Effector memory CD4-positive, alpha-beta T cell (primary cell): ENCODE measurements at regions not wholly inside any gene's neighbourhood (a gene's known extent, or its start where the extent isn't known, plus 50 kb on each side); places are given as distances from the start of the nearest gene placed in this dataset.

ENCODE experiments used
- DNase-seq, 3 donors: peaks; one replicate each; pipeline ENCODE4 v3.0.0-alpha.2; 2020
- H3K27ac ChIP-seq: 2 replicates; pipeline ENCODE4 v1.7.0; 2013; ENCODE audit warnings: mild to moderate bottlenecking, low read length, moderate library complexity; ENCODE audit not compliant: insufficient read depth, poor library complexity, severe bottlenecking
- H3K27me3 ChIP-seq: replicated peaks from 2 replicates; pipeline ENCODE4 v1.7.0; 2013; ENCODE audit warnings: mild to moderate bottlenecking, low read length; ENCODE audit not compliant: insufficient read depth, control insufficient read depth, poor library complexity, severe bottlenecking
- H3K36me3 ChIP-seq: 2 replicates; pipeline ENCODE4 v1.7.0; 2013; ENCODE audit warnings: mild to moderate bottlenecking, low read length, moderate library complexity; ENCODE audit not compliant: control insufficient read depth, insufficient read depth
- H3K4me1 ChIP-seq: 2 replicates; pipeline ENCODE4 v1.7.0; 2013; ENCODE audit warnings: low read length, mild to moderate bottlenecking; ENCODE audit not compliant: control insufficient read depth, insufficient read depth, poor library complexity, severe bottlenecking
- H3K4me3 ChIP-seq: 2 replicates; pipeline ENCODE4 v1.7.0; 2013; ENCODE audit warnings: low read length, low read depth, mild to moderate bottlenecking; ENCODE audit not compliant: insufficient read depth, poor library complexity, severe bottlenecking
- H3K9me3 ChIP-seq: 2 replicates; pipeline ENCODE4 v1.7.0; 2013; ENCODE audit warnings: mild to moderate bottlenecking, low read length, moderate library complexity; ENCODE audit not compliant: control insufficient read depth

- no peak overlapping the region for H3K4me3 ChIP-seq
- DNase-seq = no peak
- H3K9me3 ChIP-seq = no peaks in the 10 kb centered on the region
- H3K27ac ChIP-seq = no peak overlapping the region
- H3K4me1 ChIP-seq = peaks cover 6% of the 10 kb centered on the region
- H3K36me3 ChIP-seq = no peaks in the 10 kb centered on the region
- no peaks in the 10 kb centered on the region for H3K27me3 ChIP-seq
Observed at GRCh38 chr9:91156451-91157234, 205.1 kb downstream of the AUH start.

DNA sequence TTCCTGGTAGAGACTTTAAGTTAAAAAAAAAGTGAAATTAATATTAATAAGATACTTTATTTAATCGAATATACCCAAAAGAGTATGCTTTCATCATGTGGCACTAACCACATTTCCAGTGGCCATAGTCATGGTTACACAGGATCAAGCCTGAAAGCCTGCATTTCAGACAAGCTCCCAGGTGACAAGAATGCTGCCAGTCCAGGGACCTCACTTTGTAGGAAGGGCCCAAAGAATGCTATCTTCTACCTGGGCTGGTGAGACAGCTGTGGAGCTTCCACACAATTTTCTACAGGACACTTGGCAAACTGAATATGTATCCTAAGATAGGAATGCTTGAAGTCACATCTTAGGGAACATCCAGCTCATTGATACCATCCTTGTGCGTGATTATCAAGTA is 203.8 kb downstream of the AUH start:
- no peaks in the 10 kb centered on the region for H3K36me3 ChIP-seq
- DNase-seq = no peak
- no peaks in the 10 kb centered on the region for H3K27me3 ChIP-seq
- H3K4me3 ChIP-seq = no peak overlapping the region
- peaks cover 13% of the 10 kb centered on the region for H3K4me1 ChIP-seq
- no peak overlapping the region for H3K27ac ChIP-seq
- no peaks in the 10 kb centered on the region for H3K9me3 ChIP-seq

- H3K9me3 ChIP-seq = no peaks in the 10 kb centered on the region
- H3K4me3 ChIP-seq = no peak overlapping the region
- H3K27me3 ChIP-seq = no peaks in the 10 kb centered on the region
- DNase-seq = no peak
- H3K36me3 ChIP-seq = no peaks in the 10 kb centered on the region
- H3K27ac ChIP-seq = no peak overlapping the region
- peaks cover 16% of the 10 kb centered on the region for H3K4me1 ChIP-seq
Observed at GRCh38 chr9:91158286-91158685, 203.4 kb downstream of the AUH start.

DNA sequence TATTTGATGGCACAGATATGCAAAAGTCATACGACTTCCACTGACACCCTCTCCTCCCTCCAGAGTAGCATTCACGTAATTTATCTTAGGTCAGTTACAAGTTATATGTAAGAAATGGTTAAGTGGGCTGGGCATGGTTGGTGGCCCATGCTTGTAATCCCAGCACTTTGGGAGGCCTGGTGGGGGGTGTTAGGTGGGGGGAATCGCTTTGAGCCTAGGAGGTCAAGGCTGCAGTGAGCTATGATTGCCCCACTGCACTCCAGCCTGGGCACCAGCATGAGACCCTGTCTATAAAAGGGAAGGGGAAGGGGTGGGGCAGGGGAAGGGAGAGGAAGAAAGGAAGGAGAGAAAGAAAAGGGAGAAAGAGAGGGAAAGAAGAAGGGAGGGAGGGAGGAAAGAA is 202.8 kb downstream of the AUH start:
- H3K9me3 ChIP-seq = no peaks in the 10 kb centered on the region
- DNase-seq = no peak
- no peaks in the 10 kb centered on the region for H3K27me3 ChIP-seq
- peaks cover 20% of the 10 kb centered on the region for H3K4me1 ChIP-seq
- H3K36me3 ChIP-seq = no peaks in the 10 kb centered on the region
- H3K27ac ChIP-seq = no peak overlapping the region
- H3K4me3 ChIP-seq = no peak overlapping the region

DNA sequence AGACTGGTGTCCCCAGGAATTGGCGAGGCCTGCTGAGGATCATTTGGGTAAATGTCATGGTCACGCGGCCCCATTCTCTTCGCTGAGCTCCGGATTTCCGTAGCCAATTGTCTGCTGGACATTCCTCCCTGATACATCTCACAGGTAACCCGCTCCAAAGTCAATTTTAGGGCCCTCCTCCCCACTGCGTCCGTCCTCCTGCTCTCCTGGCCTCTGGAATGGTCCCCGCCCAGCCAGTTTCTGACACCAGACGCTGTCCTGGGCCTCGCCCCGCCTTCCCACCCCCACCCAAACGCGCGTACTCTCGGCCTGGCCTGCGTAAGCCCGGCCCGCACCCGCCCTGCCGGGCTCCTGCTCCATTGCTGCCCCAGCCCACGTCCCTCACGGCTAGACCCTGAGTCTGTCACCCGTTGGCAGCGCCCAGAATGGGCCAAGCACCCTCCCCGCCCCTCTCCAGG is 202.0 kb downstream of the AUH start:
- Histone ChIP-seq H3K36me3 (no peaks in the 10 kb centered on the region), H3K27me3 (no peaks in the 10 kb centered on the region), H3K4me1 (peaks cover 27% of the 10 kb centered on the region), H3K27ac (no peak overlapping the region), H3K4me3 (no peak overlapping the region), H3K9me3 (no peaks in the 10 kb centered on the region)
- DNase-seq = no peak

GRCh38 chr9:91160181-91160580 is 201.5 kb downstream of the AUH start:
- H3K36me3 ChIP-seq = no peaks in the 10 kb centered on the region
- H3K4me3 ChIP-seq = no peak overlapping the region
- H3K9me3 ChIP-seq = no peaks in the 10 kb centered on the region
- H3K27ac ChIP-seq = no peak overlapping the region
- H3K27me3 ChIP-seq = no peaks in the 10 kb centered on the region
- H3K4me1 ChIP-seq = peaks cover 32% of the 10 kb centered on the region
- DNase-seq = no peak

DNA sequence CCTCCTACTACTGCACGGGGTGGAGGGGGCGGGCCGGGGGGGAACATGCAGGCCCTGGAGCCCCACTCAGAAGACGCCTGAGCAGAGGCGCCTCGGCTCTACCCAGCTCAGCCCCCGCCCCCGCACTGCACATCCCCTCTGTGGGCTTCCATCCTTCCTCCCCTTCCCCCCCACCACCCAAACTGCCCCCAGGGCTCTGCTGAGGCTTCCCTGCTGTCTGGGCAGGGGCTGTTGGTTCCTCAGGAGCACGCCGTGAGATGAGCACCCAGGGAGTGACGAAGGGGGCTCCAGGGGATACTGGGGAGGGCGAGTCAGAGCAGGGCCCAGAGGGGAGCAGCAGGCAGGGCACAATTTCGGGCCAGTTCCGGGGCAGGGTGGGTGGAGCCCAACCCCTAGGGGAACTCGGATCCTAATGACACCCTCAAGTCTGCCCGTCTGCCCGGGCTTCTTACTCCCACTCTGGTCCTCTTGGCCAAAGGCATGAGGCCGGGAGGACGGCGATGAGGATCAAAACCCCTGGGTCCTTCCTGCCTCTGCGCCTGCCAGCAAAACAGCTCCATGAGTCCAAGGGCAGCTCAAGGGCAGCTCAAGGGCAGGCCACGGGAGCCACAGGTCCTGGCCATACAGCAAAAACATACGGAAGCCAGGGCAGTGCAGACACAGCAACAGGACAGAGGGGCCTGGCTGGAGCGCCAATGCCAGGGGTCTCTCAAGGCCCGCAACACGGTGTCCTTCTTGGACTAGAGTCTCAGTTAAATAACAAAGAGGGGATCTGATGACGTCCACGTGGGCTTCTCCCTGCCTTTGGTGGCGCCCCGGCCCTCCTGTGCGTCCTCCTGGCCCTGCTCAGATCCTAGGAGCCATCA is 200.9 kb downstream of the AUH start:
- H3K27ac ChIP-seq = no peak overlapping the region
- DNase-seq = no peak
- H3K4me3 ChIP-seq = no peak overlapping the region
- peaks cover 34% of the 10 kb centered on the region for H3K4me1 ChIP-seq
- H3K36me3 ChIP-seq = no peaks in the 10 kb centered on the region
- H3K27me3 ChIP-seq = no peaks in the 10 kb centered on the region
- no peaks in the 10 kb centered on the region for H3K9me3 ChIP-seq

DNA sequence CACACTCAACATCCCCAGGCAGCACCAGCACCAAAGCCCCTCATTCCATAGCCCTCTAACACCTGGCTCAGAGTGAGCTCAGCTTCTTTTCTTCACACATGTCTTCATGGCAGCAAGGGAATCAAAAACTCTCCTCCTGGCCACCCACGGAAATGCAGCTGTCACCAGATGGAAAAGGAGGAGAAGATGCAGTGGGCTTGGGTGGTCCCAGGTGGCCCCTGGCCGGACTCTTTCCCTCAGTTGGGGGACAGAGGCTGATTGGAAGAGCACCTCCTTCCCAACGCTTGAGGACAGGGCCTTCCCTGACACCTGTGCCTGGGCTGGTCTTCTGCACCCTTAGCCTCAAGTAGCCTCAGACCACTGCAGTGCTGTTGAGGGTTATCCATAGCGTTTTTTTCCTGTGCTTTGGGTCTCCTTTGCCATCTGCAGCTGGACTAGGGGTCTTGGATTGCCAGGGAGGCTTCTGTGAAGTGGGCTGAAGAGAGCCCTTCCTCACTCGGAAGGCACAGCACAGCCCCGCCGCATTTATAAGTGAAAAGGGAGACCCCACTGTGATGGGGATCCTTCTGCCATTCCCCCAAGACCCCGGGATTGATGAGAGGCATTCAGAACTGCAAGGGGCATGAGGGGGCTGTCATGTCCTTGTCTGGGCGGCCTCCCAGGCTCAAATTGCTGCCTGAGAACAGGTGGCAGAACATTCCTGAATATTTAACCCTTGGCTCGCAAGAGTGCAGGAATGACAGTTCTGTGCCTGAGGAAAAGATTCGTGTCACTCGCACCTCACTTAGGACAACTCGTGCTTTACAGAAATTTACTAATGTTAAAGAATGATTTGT is 200.0 kb downstream of the AUH start:
- Histone ChIP-seq H3K27ac (no peak overlapping the region), H3K4me3 (no peak overlapping the region), H3K4me1 (peaks cover 34% of the 10 kb centered on the region), H3K36me3 (no peaks in the 10 kb centered on the region), H3K9me3 (no peaks in the 10 kb centered on the region), H3K27me3 (no peaks in the 10 kb centered on the region)
- DNase-seq = no peak

DNA sequence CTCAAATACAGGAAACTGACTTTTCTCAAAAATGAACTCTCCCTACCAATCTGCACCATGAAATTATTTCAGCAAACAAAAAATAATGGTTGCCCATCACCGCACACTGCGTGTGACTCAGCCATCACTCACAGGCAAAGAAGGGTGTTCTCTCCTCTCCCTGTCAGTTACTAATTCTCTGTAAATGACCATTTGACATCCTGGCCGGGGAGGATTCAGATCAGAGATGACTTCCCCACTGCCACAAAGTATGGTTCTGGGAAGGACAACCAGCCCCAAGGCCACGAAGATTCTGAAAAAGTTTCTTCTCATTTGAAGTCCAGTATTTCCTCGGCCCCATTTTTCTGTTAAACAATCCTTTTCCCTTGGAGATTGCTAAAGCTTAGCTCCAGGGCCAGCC is 199.4 kb downstream of the AUH start:
- H3K36me3 ChIP-seq = no peaks in the 10 kb centered on the region

More for the DNA sequence above, 199.4 kb downstream of the AUH start:
- Histone ChIP-seq H3K4me1 (peaks cover 34% of the 10 kb centered on the region), H3K27me3 (no peaks in the 10 kb centered on the region), H3K4me3 (no peak overlapping the region), H3K9me3 (no peaks in the 10 kb centered on the region), H3K27ac (no peak overlapping the region)
- DNase-seq = no peak
